AG04450 (cell line): ENCODE measurements at regions not wholly inside any gene's neighbourhood (a gene's known extent, or its start where the extent isn't known, plus 50 kb on each side); places are given as distances from the start of the nearest gene placed in this dataset.
A peak's percentile ranks its signal among the peaks of the same experiment; 100 is the strongest.

Source experiments
- CTCF ChIA-PET: fragments of 300-600, 350-600 bp; formaldehyde crosslinking; extraction: SDS; loops from one replicate; lab custom pipeline; 2022; ENCODE audit warnings: antibody characterized with exemption, inconsistent platforms; lab: Charles Lee
- POLR2A ChIA-PET: fragments of 350-600 bp; formaldehyde crosslinking; extraction: SDS; loops from one replicate; lab custom pipeline; 2021; ENCODE audit warnings: antibody characterized with exemption, inconsistent platforms; lab: Yijun Ruan, JAX
- DNase-seq: peaks from one replicate; pipeline ENCODE4 v3.0.0-alpha.2; 2011; ENCODE audit warnings: low read depth, low spot score
- H3K27ac ChIP-seq: one replicate; pipeline ENCODE4 v1.5.1; 2012; ENCODE audit warnings: low read depth, low read length, control low read depth
- H3K27me3 ChIP-seq: one replicate; pipeline ENCODE4 v1.6.0; 2012; ENCODE audit warnings: low read length; ENCODE audit not compliant: control insufficient read depth, insufficient read depth
- H3K4me3 ChIP-seq: 2 replicates; pipeline ENCODE4 v1.5.1; 2011; ENCODE audit warnings: mild to moderate bottlenecking, low read depth, low read length, control low read depth
- H3K9me3 ChIP-seq: 2 replicates; pipeline ENCODE4 v1.5.1; 2012; ENCODE audit warnings: low read length; ENCODE audit not compliant: control insufficient read depth, insufficient read depth
- CTCF ChIP-seq: IDR thresholded peaks from 2 replicates; pipeline ENCODE4 v1.5.1; 2011; ENCODE audit warnings: low read depth, low read length, control low read depth, inconsistent platforms

DNA sequence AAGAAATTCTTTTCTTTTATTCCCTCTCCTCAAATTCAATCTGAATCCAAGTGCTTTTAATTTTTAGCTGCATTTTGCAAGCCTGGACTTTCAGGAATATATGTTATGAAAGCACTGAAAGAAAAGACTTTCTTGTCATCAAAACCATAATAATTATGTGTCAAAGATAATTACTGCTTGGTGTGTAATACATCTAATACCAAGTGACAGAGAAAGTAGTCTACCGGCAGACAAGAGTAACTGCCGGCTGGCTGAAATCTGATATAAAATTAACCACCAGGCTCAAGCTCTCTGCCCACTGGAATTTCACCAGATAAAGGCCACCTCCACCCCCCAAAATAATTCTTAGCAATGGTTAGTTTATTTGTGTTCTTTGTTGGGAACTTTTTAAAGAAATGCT is 220.9 kb upstream of the CDIN1 start:
- DNase-seq: no peak
- POLR2A ChIA-PET: interaction anchor here (1.1 kb wide), 1 partner anchor 110 kb away, joined by 3 read pairs; no protein-coding TSS in a partner anchor
- peak overlapping the region; percentile 92 for H3K27ac ChIP-seq

GRCh38 chr15:36359286-36359685 is 220.1 kb upstream of the CDIN1 start:
- POLR2A ChIA-PET: interaction anchor here (1.1 kb wide), 1 partner anchor 109 kb away, joined by 3 read pairs; no protein-coding TSS in a partner anchor
- no peaks in the 10 kb centered on the region for H3K9me3 ChIP-seq
- CTCF ChIA-PET: no interaction called here
- no peaks in the 10 kb centered on the region for H3K27me3 ChIP-seq
- peak overlapping the region; percentile 43 for H3K27ac ChIP-seq
- no peak overlapping the region for H3K4me3 ChIP-seq
- no peak for DNase-seq
- TF ChIP-seq CTCF: no peak

More for the DNA sequence above, 220.9 kb upstream of the CDIN1 start:
- H3K4me3 ChIP-seq: no peak overlapping the region
- CTCF ChIA-PET: interaction anchor here (0.6 to 1.9 kb wide), 2 partner anchors 21 to 607 kb away, joined by 3 to 8 read pairs; no protein-coding TSS in a partner anchor
- H3K27me3 ChIP-seq: no peaks in the 10 kb centered on the region
- no peak for TF ChIP-seq CTCF
- no peaks in the 10 kb centered on the region for H3K9me3 ChIP-seq

GRCh38 chr15:36361351-36361870 is 218.0 kb upstream of the CDIN1 start:
- Histone ChIP-seq H3K27ac (no peak overlapping the region), H3K9me3 (no peaks in the 10 kb centered on the region), H3K4me3 (no peak overlapping the region), H3K27me3 (no peaks in the 10 kb centered on the region)
- ChIA-PET POLR2A (no interaction called here), CTCF (no interaction called here)
- TF ChIP-seq CTCF: no peak
- DNase-seq: no peak

DNA sequence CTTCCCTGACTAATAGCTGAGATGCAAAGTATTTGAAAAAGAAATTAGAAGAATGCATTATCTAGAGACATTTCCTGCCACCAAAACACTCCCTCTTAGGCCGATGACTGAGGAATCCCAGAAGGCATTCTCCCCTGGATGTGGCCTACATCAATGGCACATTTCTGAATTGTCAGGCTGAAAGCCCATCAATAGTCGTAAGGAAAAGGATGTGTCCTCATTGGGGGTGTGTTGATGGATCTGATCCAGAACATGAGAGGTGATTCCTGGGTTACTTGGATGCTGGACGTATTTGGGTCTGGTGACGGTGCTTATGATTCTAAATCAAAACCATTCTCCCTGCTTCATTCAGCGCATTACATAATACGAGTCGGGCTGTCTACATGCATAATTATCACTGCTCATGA is 216.9 kb upstream of the CDIN1 start:
- TF ChIP-seq CTCF: no peak
- Histone ChIP-seq H3K27me3 (no peaks in the 10 kb centered on the region), H3K27ac (no peak overlapping the region), H3K4me3 (no peak overlapping the region), H3K9me3 (no peaks in the 10 kb centered on the region)
- ChIA-PET POLR2A (no interaction called here), CTCF (interaction anchor here (1.2 kb wide), 1 partner anchor 611 kb away, joined by 3 read pairs; no protein-coding TSS in a partner anchor)
- no peak for DNase-seq

DNA sequence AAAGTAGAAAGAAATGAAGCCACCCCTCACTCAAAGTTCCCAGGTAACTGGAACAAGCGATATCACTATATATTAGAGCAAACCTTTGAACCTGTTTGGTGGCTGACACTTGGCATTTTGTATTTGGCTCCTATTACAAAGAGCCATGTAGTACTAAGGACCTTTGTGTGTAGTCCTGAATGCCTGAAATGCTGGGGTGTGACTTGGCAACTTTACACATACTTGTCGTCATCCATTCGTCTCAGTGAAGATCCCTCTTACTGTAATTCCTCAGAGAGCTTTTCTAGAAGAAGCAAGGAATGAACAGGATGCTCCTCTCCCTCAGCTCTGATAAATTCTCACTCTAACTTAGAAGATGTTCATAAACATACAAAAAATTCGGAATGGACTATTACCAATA is 216.1 kb upstream of the CDIN1 start:
- CTCF ChIA-PET: no interaction called here
- no peak overlapping the region for H3K4me3 ChIP-seq
- no peak overlapping the region for H3K27ac ChIP-seq
- no peak for DNase-seq
- TF ChIP-seq CTCF: no peak
- POLR2A ChIA-PET: no interaction called here
- H3K9me3 ChIP-seq: no peaks in the 10 kb centered on the region
- no peaks in the 10 kb centered on the region for H3K27me3 ChIP-seq
